Osteocyte (in vitro differentiated cells): ENCODE measurements at regions not wholly inside any gene's neighbourhood (a gene's known extent, or its start where the extent isn't known, plus 50 kb on each side); places are given as distances from the start of the nearest gene placed in this dataset.
"Not testable (repeated sequence)": the region's sequence is repeated elsewhere in the genome, so short reads cannot be mapped to it uniquely, and the experiment has no call there.

Source experiments
- DNase-seq: peaks from one replicate; pipeline ENCODE4 v3.0.0; 2021; ENCODE audit warnings: mixed read lengths; ENCODE audit not compliant: unreplicated experiment; ENCODE audit errors: extremely low spot score
- H3K27ac Mint-ChIP-seq: one replicate; pipeline ENCODE4 v1.8.0; 2021; ENCODE audit warnings: mild to moderate bottlenecking, mixed read lengths; ENCODE audit not compliant: unreplicated experiment
- H3K27me3 Mint-ChIP-seq: one replicate; pipeline ENCODE4 v1.8.0; 2021; ENCODE audit warnings: mixed read lengths; ENCODE audit not compliant: unreplicated experiment
- H3K36me3 Mint-ChIP-seq: one replicate; pipeline ENCODE4 v1.8.0; 2021; ENCODE audit warnings: mixed read lengths; ENCODE audit not compliant: unreplicated experiment
- H3K4me1 Mint-ChIP-seq: one replicate; pipeline ENCODE4 v1.8.0; 2021; ENCODE audit warnings: mixed read lengths; ENCODE audit not compliant: unreplicated experiment
- H3K4me3 Mint-ChIP-seq: one replicate; pipeline ENCODE4 v1.8.0; 2021; ENCODE audit warnings: mild to moderate bottlenecking, moderate library complexity, mixed read lengths; ENCODE audit not compliant: unreplicated experiment
- H3K9me3 Mint-ChIP-seq: one replicate; pipeline ENCODE4 v1.8.0; 2021; ENCODE audit warnings: mixed read lengths; ENCODE audit not compliant: unreplicated experiment
- TF ChIP-seq, protein P1 (sequence below): fragments of 200-600 bp; sonication (generic); IDR thresholded peaks from 2 replicates; pipeline ENCODE4 v1.5.0; 2021; ENCODE audit warnings: antibody characterized with exemption, mild to moderate bottlenecking, moderate library complexity

DNA sequence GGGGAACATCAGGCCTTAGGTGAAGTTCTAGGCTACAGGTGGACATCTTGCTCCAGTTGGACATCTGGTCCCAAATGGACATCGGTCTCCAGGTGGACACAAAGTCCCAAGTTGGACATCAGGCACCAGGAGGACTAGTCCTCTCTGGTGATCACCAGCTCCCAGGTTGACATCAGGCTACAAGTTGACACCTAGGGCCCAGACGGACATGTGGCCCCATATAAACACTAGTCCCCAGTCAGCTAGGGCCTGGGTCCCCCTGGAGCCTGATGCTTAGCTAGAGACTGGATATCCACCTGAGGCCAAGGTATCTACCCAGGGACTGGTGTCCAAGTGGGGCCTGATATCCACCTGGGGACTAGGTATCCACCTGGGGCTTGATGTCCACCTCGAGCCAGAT is 75.8 kb upstream of the ZNF337 start:
- H3K27ac Mint-ChIP-seq, H3K9me3 Mint-ChIP-seq, H3K4me1 Mint-ChIP-seq, DNase-seq, H3K4me3 Mint-ChIP-seq, H3K36me3 Mint-ChIP-seq, H3K27me3 Mint-ChIP-seq: not testable (repeated sequence)

DNA sequence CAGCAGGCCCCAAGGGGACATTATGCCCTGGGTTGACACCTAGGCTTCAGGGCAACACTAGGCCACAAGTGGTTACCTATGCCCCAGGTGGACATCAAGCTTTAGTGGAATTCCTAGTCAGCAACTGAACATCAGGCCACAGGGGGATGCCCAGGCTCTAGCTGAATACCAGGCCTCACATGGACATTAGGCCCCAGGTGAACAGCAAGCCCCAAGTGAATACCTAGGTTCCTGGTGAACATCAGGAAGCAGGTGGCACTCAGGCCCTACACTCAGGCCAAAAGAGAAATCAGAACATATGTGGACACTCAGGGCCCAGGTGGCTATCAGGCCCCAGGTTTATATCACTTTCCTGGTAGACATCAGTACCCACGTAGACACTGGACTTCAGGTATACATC is 75.2 kb upstream of the ZNF337 start:
- DNase-seq, H3K27ac Mint-ChIP-seq, H3K4me1 Mint-ChIP-seq, H3K36me3 Mint-ChIP-seq, H3K9me3 Mint-ChIP-seq, H3K4me3 Mint-ChIP-seq, H3K27me3 Mint-ChIP-seq: not testable (repeated sequence)

DNA sequence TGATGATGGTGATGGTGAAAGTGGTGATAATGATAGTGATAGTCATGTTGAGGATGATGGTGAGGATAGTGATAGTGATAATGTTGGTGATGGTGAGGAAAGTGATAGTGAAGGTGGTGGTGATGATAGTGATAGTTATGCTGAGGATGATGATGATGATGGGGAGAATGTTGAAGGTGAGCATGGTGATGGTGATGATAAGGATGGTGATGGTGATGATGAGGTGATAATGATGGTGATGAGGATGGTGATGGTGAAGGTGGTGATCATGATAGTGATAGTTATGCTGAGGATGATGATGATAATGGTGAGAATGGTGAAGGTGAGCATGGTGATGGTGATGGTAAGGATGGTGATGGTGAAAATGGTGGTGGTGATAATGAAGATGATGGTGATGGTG is 64.9 kb upstream of the ZNF337 start:
- no peaks in the 10 kb centered on the region for H3K27me3 Mint-ChIP-seq
- no peak overlapping the region for H3K27ac Mint-ChIP-seq
- no peak overlapping the region for H3K4me3 Mint-ChIP-seq
- DNase-seq = no peak
- TF ChIP-seq, protein P1, sequence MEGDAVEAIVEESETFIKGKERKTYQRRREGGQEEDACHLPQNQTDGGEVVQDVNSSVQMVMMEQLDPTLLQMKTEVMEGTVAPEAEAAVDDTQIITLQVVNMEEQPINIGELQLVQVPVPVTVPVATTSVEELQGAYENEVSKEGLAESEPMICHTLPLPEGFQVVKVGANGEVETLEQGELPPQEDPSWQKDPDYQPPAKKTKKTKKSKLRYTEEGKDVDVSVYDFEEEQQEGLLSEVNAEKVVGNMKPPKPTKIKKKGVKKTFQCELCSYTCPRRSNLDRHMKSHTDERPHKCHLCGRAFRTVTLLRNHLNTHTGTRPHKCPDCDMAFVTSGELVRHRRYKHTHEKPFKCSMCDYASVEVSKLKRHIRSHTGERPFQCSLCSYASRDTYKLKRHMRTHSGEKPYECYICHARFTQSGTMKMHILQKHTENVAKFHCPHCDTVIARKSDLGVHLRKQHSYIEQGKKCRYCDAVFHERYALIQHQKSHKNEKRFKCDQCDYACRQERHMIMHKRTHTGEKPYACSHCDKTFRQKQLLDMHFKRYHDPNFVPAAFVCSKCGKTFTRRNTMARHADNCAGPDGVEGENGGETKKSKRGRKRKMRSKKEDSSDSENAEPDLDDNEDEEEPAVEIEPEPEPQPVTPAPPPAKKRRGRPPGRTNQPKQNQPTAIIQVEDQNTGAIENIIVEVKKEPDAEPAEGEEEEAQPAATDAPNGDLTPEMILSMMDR = no peak
- H3K9me3 Mint-ChIP-seq = no peaks in the 10 kb centered on the region
- no peaks in the 10 kb centered on the region for H3K4me1 Mint-ChIP-seq
- H3K36me3 Mint-ChIP-seq = no peaks in the 10 kb centered on the region

- not testable (repeated sequence) for H3K9me3 Mint-ChIP-seq, H3K36me3 Mint-ChIP-seq, H3K4me1 Mint-ChIP-seq
Observed at GRCh38 chr20:25761046-25761445, 64.4 kb upstream of the ZNF337 start.

GRCh38 chr20:25750765-25751696 is 54.4 kb upstream of the ZNF337 start:
- H3K4me3 Mint-ChIP-seq = peak overlapping the region; percentile 9
- TF ChIP-seq, protein P1 = no peak
- DNase-seq = no peak
- H3K27ac Mint-ChIP-seq = no peak overlapping the region
- no peaks in the 10 kb centered on the region for H3K36me3 Mint-ChIP-seq
- H3K4me1 Mint-ChIP-seq = no peaks in the 10 kb centered on the region
- H3K27me3 Mint-ChIP-seq = no peaks in the 10 kb centered on the region
- no peaks in the 10 kb centered on the region for H3K9me3 Mint-ChIP-seq

More at GRCh38 chr20:25761046-25761445, 64.4 kb upstream of the ZNF337 start:
- DNase-seq = peak; percentile 81
- H3K27ac Mint-ChIP-seq, H3K27me3 Mint-ChIP-seq, H3K4me3 Mint-ChIP-seq: not testable (repeated sequence)

DNA sequence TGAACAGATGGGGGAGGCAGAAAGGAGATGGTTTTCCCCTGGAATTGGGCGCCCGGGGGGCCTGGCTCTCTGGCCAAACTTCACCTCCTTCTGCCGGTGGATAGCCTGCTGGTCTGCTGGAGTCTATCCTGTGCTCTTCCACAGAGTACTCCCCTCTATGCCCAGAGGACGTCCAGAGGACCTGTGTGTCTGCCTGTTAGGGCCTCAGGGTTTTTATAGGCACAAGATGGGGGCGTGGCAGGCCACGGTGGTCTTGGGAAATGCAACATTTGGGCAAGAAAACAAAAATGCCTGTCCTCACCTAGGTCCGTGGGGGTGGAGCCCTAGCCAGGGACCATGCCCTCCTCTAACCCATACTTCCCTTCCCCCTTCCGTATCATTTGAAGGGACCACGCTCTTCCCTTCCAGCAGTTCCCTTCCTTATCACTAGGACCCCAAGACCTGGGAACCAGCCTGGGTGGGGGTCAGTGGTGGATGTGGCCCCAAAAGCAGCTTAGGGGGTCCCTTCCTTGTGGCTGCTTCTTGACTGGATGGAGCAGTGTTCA is 53.6 kb upstream of the ZNF337 start:
- DNase-seq = peak; percentile 80
- Mint-ChIP-seq H3K9me3 (no peaks in the 10 kb centered on the region), H3K4me1 (no peaks in the 10 kb centered on the region), H3K27ac (no peak overlapping the region), H3K4me3 (no peak overlapping the region), H3K36me3 (no peaks in the 10 kb centered on the region), H3K27me3 (no peaks in the 10 kb centered on the region)
- TF ChIP-seq, protein P1 = no peak
